Thoracic aorta (tissue), 2 donors: ENCODE measurements at regions not wholly inside any gene's neighbourhood (a gene's known extent, or its start where the extent isn't known, plus 50 kb on each side); places are given as distances from the start of the nearest gene placed in this dataset.

Experiments
- ATAC-seq: fragments of 150-250 bp; one replicate; pipeline ENCODE4 v1.8.0; 2017; ENCODE audit warnings: low read depth; ENCODE audit not compliant: insufficient number of reproducible peaks, low FRiP score
- DNase-seq: peaks from one replicate; pipeline ENCODE4 v3.0.0-alpha.2; 2020; ENCODE audit warnings: low spot score
- H3K27ac ChIP-seq, 2 donors: fragments of 200-600 bp; sonication (generic); 1 replicate in 1 of 2; 2 replicates in 1 of 2; pipeline ENCODE4 v1.5.1; 2016; ENCODE audit warnings: mild to moderate bottlenecking in 2 of 2, moderate library complexity in 2 of 2
- H3K27me3 ChIP-seq: fragments of 200-600 bp; sonication (generic); replicated peaks from 2 replicates; pipeline ENCODE4 v1.6.0; 2016; ENCODE audit warnings: mild to moderate bottlenecking; ENCODE audit not compliant: insufficient read depth
- H3K36me3 ChIP-seq: fragments of 200-600 bp; sonication (generic); one replicate; pipeline ENCODE4 v1.5.1; 2016
- H3K4me1 ChIP-seq, 2 donors: fragments of 200-600 bp; sonication (generic); 1 replicate in 1 of 2; 2 replicates in 1 of 2; pipeline versions ENCODE4 v1.5.1 to v1.6.0; 2016; ENCODE audit warnings: low read depth in 2 of 2, mild to moderate bottlenecking in 1 of 2; ENCODE audit not compliant: control insufficient read depth in 1 of 2
- H3K4me3 ChIP-seq: fragments of 200-600 bp; sonication (generic); 2 replicates; pipeline ENCODE4 v1.5.1; 2016; ENCODE audit warnings: mild to moderate bottlenecking
- H3K9me3 ChIP-seq: fragments of 200-600 bp; sonication (generic); 2 replicates; pipeline ENCODE4 v1.5.1; 2016
- TF ChIP-seq, protein P1 (sequence below): fragments of 200-600 bp; sonication (generic); IDR thresholded peaks from one replicate; pipeline ENCODE4 v1.5.1; 2019; ENCODE audit warnings: antibody characterized with exemption

DNA sequence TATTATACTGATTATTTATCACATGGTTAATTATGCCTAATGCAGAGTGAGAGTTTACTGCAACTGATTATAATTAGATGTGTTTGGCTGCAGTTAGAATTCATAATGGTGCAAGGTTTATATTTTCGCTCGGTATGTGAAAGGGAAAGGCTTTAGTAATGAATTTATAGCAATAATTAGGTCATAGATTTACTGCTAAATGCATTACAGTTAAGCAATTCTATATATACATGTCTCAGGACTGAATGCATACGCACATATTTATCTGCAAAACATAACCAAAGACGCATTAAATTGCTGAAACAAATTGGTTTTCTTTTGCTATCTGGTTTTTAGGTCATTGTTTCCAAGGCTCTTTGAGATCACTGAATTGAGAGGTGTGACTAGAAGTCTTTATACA is 428.1 kb upstream of the PDE3A start:
- ATAC-seq (no peak), DNase-seq (no peak)
- TF ChIP-seq, protein P1, sequence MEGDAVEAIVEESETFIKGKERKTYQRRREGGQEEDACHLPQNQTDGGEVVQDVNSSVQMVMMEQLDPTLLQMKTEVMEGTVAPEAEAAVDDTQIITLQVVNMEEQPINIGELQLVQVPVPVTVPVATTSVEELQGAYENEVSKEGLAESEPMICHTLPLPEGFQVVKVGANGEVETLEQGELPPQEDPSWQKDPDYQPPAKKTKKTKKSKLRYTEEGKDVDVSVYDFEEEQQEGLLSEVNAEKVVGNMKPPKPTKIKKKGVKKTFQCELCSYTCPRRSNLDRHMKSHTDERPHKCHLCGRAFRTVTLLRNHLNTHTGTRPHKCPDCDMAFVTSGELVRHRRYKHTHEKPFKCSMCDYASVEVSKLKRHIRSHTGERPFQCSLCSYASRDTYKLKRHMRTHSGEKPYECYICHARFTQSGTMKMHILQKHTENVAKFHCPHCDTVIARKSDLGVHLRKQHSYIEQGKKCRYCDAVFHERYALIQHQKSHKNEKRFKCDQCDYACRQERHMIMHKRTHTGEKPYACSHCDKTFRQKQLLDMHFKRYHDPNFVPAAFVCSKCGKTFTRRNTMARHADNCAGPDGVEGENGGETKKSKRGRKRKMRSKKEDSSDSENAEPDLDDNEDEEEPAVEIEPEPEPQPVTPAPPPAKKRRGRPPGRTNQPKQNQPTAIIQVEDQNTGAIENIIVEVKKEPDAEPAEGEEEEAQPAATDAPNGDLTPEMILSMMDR, result no peak
- H3K9me3 ChIP-seq, result no peaks in the 10 kb centered on the region
- no peaks in the 10 kb centered on the region for H3K27me3 ChIP-seq
- H3K4me1 ChIP-seq, result peaks cover 0 to 10% of the 10 kb centered on the region in 2 donors
- no peak overlapping the region for H3K4me3 ChIP-seq
- peaks cover 5% of the 10 kb centered on the region for H3K36me3 ChIP-seq
- no peak overlapping the region for H3K27ac ChIP-seq

DNA sequence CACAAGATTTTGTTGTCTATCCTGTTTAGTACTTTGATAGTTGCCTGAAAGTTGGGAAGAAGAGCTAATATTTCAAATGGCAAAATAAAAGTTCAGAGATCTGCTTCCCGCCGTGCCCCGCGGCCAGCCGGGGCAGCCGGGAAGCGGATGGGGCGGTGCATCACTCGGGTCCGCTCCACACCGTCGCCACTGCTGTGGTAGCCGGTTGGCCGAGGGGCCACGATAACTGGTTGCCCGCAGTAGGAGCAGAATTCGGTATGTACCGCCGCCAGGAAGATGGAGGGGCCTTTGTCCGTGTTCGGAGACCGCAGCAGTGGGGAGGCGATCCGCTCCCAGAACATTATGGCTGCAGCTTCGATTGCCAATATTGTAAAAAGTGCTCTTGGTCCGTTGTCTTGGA is 427.2 kb upstream of the PDE3A start:
- Histone ChIP-seq H3K9me3 (no peaks in the 10 kb centered on the region), H3K4me3 (no peak overlapping the region), H3K36me3 (no peaks in the 10 kb centered on the region), H3K27ac (no peak overlapping the region), H3K27me3 (no peaks in the 10 kb centered on the region), H3K4me1 (peaks cover 2 to 18% of the 10 kb centered on the region in 2 donors)
- TF ChIP-seq, protein P1, result no peak
- DNase-seq (no peak), ATAC-seq (no peak)

DNA sequence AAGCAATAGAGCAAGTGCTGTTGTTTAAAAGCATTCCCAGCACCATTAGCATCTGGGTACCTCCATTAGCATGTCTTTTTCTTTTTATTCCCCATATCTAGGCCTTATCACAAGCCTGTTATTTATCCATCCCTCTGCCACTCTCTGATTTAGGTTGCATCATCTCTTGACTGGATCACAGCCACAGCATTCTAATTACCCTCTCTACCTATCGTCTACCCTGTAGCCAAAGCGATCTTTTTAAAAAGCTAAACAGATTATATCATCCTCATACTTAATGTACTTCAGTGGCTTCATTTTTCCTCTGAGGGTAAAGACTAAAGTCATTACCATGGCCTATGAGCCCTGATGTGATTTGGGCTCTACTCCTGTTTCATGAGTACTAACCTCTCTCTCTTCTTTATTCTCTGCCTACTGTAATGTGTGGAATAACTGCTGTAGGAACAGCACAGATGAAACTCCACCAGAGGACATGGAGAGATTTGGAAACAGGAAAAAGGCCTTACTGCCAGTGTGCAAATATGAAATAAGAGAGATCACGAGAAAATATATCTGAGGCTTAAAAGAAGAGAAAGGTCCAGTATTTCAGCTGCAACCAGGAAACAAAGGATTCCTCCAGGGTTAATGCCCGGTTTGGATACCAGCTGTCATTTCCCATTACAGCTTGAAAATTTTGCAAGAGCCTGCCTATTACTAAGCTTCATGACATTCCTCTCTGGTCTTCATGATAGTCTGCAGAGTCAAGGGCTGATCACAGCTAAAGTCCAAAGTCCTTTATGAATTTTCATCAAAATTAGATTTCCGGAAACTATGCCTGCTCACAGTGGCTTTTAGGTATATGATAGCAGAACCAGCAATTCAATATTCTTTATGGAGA is 422.5 kb upstream of the PDE3A start:
- TF ChIP-seq, protein P1, result no peak
- DNase-seq (no peak), ATAC-seq (no peak)
- Histone ChIP-seq H3K36me3 (no peaks in the 10 kb centered on the region), H3K27me3 (no peaks in the 10 kb centered on the region), H3K4me3 (peak overlapping the region; percentile 41), H3K27ac (peak overlapping the region; percentile 57 to 75), H3K9me3 (no peaks in the 10 kb centered on the region), H3K4me1 (peaks cover 7 to 20% of the 10 kb centered on the region in 2 donors)

DNA sequence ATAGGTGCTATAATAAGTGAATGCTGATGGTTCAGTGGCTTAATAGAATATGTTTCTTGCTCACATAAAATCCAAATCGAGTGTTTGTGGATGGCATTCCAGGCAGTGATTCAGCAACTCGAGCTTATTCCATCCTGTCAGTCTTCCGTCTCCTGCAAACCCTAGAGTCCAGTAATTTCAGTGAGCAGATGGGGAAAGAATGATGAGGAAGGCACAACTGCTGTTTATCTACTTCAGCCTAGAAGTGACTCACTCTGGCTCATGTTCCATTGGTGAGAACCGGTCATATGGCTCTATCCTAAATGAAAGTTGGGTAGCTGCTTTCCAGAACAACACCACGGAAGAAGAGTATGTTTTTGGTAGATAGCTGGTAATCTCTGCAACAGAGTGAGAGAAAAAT is 421.8 kb upstream of the PDE3A start:
- Histone ChIP-seq H3K27ac (peak overlapping the region; percentile 39 to 57), H3K4me1 (peaks cover 7 to 20% of the 10 kb centered on the region in 2 donors), H3K36me3 (no peaks in the 10 kb centered on the region), H3K9me3 (no peaks in the 10 kb centered on the region), H3K4me3 (peak overlapping the region; percentile 41), H3K27me3 (no peaks in the 10 kb centered on the region)
- TF ChIP-seq, protein P1, result no peak
- DNase-seq (peak; percentile 16), ATAC-seq (peak; percentile 97)

DNA sequence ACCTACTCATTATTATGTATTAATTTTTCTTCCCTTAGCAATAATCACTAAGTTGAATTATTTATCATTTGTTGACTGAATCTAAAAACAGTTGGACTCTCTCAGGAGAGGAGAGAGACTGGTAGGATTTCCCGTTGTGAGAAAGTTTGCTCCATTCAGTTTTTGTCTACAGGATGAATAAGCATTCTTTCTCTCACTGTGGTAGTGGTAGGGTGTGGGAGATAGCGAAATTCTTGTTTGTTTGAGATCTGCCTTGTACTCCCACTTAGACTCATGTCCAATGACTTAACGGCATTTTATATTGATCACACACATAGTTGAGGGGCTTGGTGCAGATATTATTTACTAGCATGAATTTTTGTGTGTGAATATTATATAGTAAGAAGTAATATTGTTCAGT is 421.0 kb upstream of the PDE3A start:
- Histone ChIP-seq H3K4me3 (no peak overlapping the region), H3K36me3 (no peaks in the 10 kb centered on the region), H3K27ac (peak overlapping the region in 1 of 2 donors; percentile 57), H3K27me3 (no peaks in the 10 kb centered on the region), H3K9me3 (no peaks in the 10 kb centered on the region), H3K4me1 (peaks cover 7 to 20% of the 10 kb centered on the region in 2 donors)
- no peak for ATAC-seq
- TF ChIP-seq, protein P1, result no peak
- no peak for DNase-seq
